ENCODE measurements at regions not wholly inside any gene's neighbourhood (a gene's known extent, or its start where the extent isn't known, plus 50 kb on each side); places are given as distances from the start of the nearest gene placed in this dataset.

- TF ChIP-seq CTCF (conservative IDR thresholded peaks at IDR 0.05; ENCODE audit: low read length) (no peak), EZH2phosphoT487 (IDR thresholded peaks at IDR 0.05; ENCODE audit: borderline replicate concordance, low read depth, low read length) (no peak)
Measured at GRCh38 chr5:88536146-88536545, 267.5 kb upstream of the TMEM161B start.
